ENCODE measurements at regions not wholly inside any gene's neighbourhood (a gene's known extent, or its start where the extent isn't known, plus 50 kb on each side); places are given as distances from the start of the nearest gene placed in this dataset.

GRCh38 chr2:163200741-163201140, 362.2 kb upstream of the KCNH7 start:
- ATAC-seq (no peak), DNase-seq (no peak)
- no peak overlapping the region for H3K27ac ChIP-seq
- no peak overlapping the region for H3K4me3 ChIP-seq
- 70 to 76% methylated on average over 4 of the region's 4 CpGs for WGBS, 2 donors
- H3K36me3 ChIP-seq (replicated peaks in 1 of 2; ENCODE audit: insufficient read depth in 1 of 2, low read depth in 2 of 2) = no peaks in the 10 kb centered on the region
- TF ChIP-seq POLR2A (IDR thresholded peaks at IDR 0.05) (no peak), CTCF (IDR thresholded peaks at IDR 0.05) (no peak)
- H3K9me3 ChIP-seq = no peaks in the 10 kb centered on the region
- no peaks in the 10 kb centered on the region for H3K27me3 ChIP-seq
- no peaks in the 10 kb centered on the region for H3K4me1 ChIP-seq
- intact Hi-C loops (cut with DNase I) = no loop called here

DNA sequence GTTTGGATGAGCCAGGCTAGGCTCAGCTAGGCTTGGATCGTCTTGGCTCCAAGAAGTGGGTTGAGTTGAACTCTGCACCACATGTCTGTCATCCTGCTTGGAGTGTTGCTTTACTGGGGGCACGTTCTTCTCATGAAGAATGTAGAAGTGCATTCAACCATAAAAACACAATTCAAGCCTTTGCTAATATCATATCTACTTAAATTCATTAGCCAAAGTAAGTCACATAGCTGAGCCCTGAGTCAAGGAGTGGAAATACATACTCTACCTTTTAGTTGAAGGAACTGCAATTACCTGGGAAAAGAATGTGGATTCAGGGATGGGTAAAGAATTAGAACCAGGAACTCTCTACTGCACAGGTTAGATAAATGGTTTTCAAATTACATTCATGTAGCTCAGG, 360.4 kb upstream of the KCNH7 start:
- DNase-seq = no peak
- Histone ChIP-seq H3K27me3 (no peaks in the 10 kb centered on the region), H3K9me3 (no peaks in the 10 kb centered on the region), H3K36me3 (replicated peaks in 1 of 2; ENCODE audit: insufficient read depth in 1 of 2, low read depth in 2 of 2) (no peaks in the 10 kb centered on the region), H3K27ac (no peak overlapping the region), H3K4me3 (no peak overlapping the region), H3K4me1 (no peaks in the 10 kb centered on the region)
- no peak for TF ChIP-seq CTCF (IDR thresholded peaks at IDR 0.05)
- 62 to 70% methylated on average over 2 of the region's 2 CpGs for WGBS, 2 donors
- no peak for ATAC-seq
- intact Hi-C loops (cut with DNase I) = no loop called here

GRCh38 chr2:163198007-163198406, 359.4 kb upstream of the KCNH7 start:
- Histone ChIP-seq H3K27ac (no peak overlapping the region), H3K36me3 (replicated peaks in 1 of 2; ENCODE audit: insufficient read depth in 1 of 2, low read depth in 2 of 2) (no peaks in the 10 kb centered on the region), H3K27me3 (no peaks in the 10 kb centered on the region), H3K4me1 (no peaks in the 10 kb centered on the region), H3K9me3 (no peaks in the 10 kb centered on the region), H3K4me3 (no peak overlapping the region)
- ATAC-seq (no peak), DNase-seq (no peak)
- TF ChIP-seq CTCF (IDR thresholded peaks at IDR 0.05) (no peak), POLR2A (IDR thresholded peaks at IDR 0.05) (no peak)
- 36 to 42% methylated on average over 1 of the region's 1 CpG for WGBS, 2 donors
- intact Hi-C loops (cut with DNase I) = no loop called here

DNA sequence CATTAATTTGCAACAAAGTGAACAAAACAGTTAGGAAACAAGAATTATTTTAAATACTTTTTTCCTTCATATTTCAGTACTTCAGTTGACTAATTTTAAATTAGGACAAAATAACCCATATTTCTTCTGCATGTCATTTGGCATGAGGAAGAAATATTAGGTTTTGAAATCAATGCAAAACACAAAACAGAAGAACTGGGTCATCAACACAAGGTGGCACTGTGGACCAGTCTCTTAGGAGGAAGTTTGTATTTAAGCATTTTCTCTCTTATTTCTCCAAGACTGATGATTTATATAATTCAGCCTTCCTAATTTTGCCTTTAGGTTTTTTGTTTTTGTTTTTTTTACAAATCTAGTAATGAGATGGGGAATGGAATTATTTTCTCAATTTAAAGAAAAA, 352.8 kb upstream of the KCNH7 start:
- no peaks in the 10 kb centered on the region for H3K9me3 ChIP-seq
- peak in 3 of 4 donors; percentile 13 to 18 (median 15) for DNase-seq
- TF ChIP-seq POLR2A (IDR thresholded peaks at IDR 0.05) (no peak), CTCF (IDR thresholded peaks at IDR 0.05) (peak in 5 of 7 experiments; percentile 41 to 52 (median 45))

GRCh38 chr2:163187995-163188655, 349.6 kb upstream of the KCNH7 start:
- intact Hi-C loops (cut with DNase I) = no loop called here
- ATAC-seq (no peak), DNase-seq (no peak)
- no peak overlapping the region for H3K27ac ChIP-seq
- TF ChIP-seq CTCF (IDR thresholded peaks at IDR 0.05) (no peak), POLR2A (IDR thresholded peaks at IDR 0.05) (no peak)
- no peaks in the 10 kb centered on the region for H3K9me3 ChIP-seq
- 75% methylated on average over 7 of the region's 7 CpGs for WGBS, 2 donors
- no peaks in the 10 kb centered on the region for H3K27me3 ChIP-seq
- no peaks in the 10 kb centered on the region for H3K4me1 ChIP-seq
- no peaks in the 10 kb centered on the region for H3K36me3 ChIP-seq (replicated peaks in 1 of 2; ENCODE audit: insufficient read depth in 1 of 2, low read depth in 2 of 2)
- H3K4me3 ChIP-seq = no peak overlapping the region

More for the DNA sequence above, 352.8 kb upstream of the KCNH7 start:
- Histone ChIP-seq H3K4me3 (no peak overlapping the region), H3K27me3 (no peaks in the 10 kb centered on the region), H3K4me1 (no peaks in the 10 kb centered on the region), H3K27ac (no peak overlapping the region), H3K36me3 (replicated peaks in 1 of 2; ENCODE audit: insufficient read depth in 1 of 2, low read depth in 2 of 2) (no peaks in the 10 kb centered on the region)
- intact Hi-C loops (cut with DNase I) = no loop called here
- ATAC-seq = no peak

All from body of pancreas (tissue), 4 donors.